Stomach (tissue), 4 donors: ENCODE measurements at regions not wholly inside any gene's neighbourhood (a gene's known extent, or its start where the extent isn't known, plus 50 kb on each side); places are given as distances from the start of the nearest gene placed in this dataset.

ENCODE experiments used
- POLR2A ChIP-seq, 4 donors: fragments of 450-650 bp; IDR thresholded peaks; one replicate each; pipeline ENCODE4 v1.6.1; 2016; ENCODE audit warnings: antibody characterized with exemption in 4 of 4, control low read depth in 2 of 4, mild to moderate bottlenecking in 1 of 4, moderate library complexity in 1 of 4
- TF ChIP-seq, protein P1 (sequence below), 7 experiments: fragments of 450-650 bp in 4 of 7; fragments of 200-600 bp in 3 of 7; sonication (generic) in 3 of 7; IDR thresholded peaks; one replicate each; pipeline ENCODE4 v1.5.1; 2016 to 2019; ENCODE audit warnings: antibody characterized with exemption in 7 of 7, control low read depth in 2 of 7, mild to moderate bottlenecking in 1 of 7

DNA sequence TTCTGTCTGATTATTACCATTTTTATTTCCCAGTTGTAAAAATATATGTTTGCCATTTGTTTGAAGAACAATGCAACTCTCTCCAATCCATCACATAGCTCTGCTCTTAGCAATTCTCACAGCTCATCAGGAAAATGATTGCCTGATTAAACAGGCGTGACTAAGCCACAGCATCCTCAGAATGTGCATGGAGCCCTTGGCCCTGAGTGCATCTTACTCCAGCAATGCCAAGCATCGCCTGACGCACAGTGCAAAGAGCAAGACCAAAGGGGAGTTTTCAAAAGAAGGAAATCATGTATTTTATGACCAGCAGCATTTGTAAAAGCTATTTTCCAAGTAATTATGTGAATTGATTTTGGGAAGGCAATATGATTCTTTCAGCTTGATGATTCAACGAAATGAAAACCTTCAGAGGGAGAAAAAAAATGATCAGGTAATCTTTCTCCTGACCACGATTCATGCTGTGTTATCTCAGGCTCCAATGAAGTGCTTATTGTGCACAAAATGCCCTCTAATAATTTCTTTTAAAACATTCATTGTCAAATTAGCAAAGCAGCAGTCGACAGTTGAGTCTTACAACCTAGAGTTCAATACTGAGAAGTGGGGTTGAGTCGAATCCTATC is 138.0 kb upstream of the FAM9B start:
- TF ChIP-seq, protein P1, sequence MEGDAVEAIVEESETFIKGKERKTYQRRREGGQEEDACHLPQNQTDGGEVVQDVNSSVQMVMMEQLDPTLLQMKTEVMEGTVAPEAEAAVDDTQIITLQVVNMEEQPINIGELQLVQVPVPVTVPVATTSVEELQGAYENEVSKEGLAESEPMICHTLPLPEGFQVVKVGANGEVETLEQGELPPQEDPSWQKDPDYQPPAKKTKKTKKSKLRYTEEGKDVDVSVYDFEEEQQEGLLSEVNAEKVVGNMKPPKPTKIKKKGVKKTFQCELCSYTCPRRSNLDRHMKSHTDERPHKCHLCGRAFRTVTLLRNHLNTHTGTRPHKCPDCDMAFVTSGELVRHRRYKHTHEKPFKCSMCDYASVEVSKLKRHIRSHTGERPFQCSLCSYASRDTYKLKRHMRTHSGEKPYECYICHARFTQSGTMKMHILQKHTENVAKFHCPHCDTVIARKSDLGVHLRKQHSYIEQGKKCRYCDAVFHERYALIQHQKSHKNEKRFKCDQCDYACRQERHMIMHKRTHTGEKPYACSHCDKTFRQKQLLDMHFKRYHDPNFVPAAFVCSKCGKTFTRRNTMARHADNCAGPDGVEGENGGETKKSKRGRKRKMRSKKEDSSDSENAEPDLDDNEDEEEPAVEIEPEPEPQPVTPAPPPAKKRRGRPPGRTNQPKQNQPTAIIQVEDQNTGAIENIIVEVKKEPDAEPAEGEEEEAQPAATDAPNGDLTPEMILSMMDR (IDR thresholded peaks at IDR 0.05), result no peak
- TF ChIP-seq POLR2A (IDR thresholded peaks at IDR 0.05), result no peak
